ENCODE measurements at regions not wholly inside any gene's neighbourhood (a gene's known extent, or its start where the extent isn't known, plus 50 kb on each side); places are given as distances from the start of the nearest gene placed in this dataset.

DNA sequence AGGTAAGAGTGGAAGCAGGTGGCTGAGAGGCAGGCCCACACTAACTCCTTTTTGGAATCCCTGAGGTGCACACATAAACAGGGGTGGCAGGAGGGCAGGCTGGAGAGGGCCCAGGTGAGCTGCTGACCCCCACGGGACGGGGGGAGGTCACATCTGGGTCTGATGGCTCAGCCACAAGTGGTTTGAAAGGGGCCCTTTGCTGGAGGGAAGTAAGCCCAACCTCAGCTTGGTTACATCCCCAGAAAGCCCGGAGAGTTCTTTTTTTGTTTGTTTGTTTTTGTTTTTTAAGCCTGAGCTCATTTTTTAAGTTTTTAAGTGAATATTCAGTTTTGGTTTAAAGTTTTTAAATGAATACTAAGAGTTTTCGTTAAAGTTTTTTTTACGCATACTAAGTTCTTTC lies 72.8 kb upstream of the CUX1 start:
- no peaks in the 10 kb centered on the region for H3K79me2 ChIP-seq (ENCODE audit: control insufficient read depth, low read length)
- no peaks in the 10 kb centered on the region for H3K9me2 ChIP-seq (replicated peaks; ENCODE audit: control insufficient read depth, low read length)
- TF ChIP-seq EZH2phosphoT487 (IDR thresholded peaks at IDR 0.05; ENCODE audit: borderline replicate concordance, low read length), result no peak
- TF ChIP-seq, protein P1, sequence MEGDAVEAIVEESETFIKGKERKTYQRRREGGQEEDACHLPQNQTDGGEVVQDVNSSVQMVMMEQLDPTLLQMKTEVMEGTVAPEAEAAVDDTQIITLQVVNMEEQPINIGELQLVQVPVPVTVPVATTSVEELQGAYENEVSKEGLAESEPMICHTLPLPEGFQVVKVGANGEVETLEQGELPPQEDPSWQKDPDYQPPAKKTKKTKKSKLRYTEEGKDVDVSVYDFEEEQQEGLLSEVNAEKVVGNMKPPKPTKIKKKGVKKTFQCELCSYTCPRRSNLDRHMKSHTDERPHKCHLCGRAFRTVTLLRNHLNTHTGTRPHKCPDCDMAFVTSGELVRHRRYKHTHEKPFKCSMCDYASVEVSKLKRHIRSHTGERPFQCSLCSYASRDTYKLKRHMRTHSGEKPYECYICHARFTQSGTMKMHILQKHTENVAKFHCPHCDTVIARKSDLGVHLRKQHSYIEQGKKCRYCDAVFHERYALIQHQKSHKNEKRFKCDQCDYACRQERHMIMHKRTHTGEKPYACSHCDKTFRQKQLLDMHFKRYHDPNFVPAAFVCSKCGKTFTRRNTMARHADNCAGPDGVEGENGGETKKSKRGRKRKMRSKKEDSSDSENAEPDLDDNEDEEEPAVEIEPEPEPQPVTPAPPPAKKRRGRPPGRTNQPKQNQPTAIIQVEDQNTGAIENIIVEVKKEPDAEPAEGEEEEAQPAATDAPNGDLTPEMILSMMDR (IDR thresholded peaks at IDR 0.05; ENCODE audit: low read depth, low read length, poor library complexity, severe bottlenecking), result no peak
- peak overlapping the region; percentile 49 for H3K27ac ChIP-seq (ENCODE audit: low read depth, low read length)
- no peaks in the 10 kb centered on the region for H4K20me1 ChIP-seq (ENCODE audit: control insufficient read depth, insufficient read depth, low read depth, low read length)
- no peaks in the 10 kb centered on the region for H3K36me3 ChIP-seq (ENCODE audit: control insufficient read depth, low read length)
- H3K27me3 ChIP-seq (ENCODE audit: control insufficient read depth, low read length), result peaks cover 5% of the 10 kb centered on the region
- no peaks in the 10 kb centered on the region for H3K9me3 ChIP-seq (ENCODE audit: control insufficient read depth, insufficient read depth, low read length)
- H3K4me3 ChIP-seq (ENCODE audit: low read length), result peak overlapping the region; percentile 83
- H3F3A ChIP-seq (ENCODE audit: control insufficient read depth, insufficient read depth), result 0 out of 2 replicates have a peak, but pooled peaks cover 8% of the 10 kb centered on the region
- H3K4me1 ChIP-seq (ENCODE audit: control insufficient read depth, low read length), result peaks cover 63% of the 10 kb centered on the region
- H3K4me2 ChIP-seq (ENCODE audit: low read length), result peak overlapping the region; percentile 69

DNA sequence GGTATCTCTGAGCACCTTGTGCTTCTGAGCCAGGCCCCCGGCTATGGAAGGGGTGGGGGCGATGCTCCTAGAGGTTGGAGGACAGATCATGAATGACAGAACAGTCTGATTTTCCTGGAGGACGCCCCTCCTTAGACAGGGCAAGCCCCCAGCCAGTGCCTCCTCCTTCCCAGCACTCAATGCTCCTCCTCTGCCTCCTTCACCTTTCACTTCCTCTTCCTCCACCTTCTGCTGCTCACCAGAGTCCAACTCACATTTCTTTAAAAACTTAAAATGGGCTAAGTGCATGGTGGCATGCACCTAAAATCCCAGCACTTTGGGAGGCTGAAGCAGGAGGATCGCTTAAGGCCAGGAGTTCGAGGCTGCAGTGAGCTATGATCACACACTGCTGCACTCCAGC lies 71.1 kb upstream of the CUX1 start:
- no peaks in the 10 kb centered on the region for H4K20me1 ChIP-seq (ENCODE audit: control insufficient read depth, insufficient read depth, low read depth, low read length)
- no peaks in the 10 kb centered on the region for H3K79me2 ChIP-seq (ENCODE audit: control insufficient read depth, low read length)
- H3K4me3 ChIP-seq (ENCODE audit: low read length), result peak overlapping the region; percentile 4; the same call in 1 of the 2 replicates
- H3K4me1 ChIP-seq (ENCODE audit: control insufficient read depth, low read length), result peaks cover 46% of the 10 kb centered on the region
- H3K27ac ChIP-seq (ENCODE audit: low read depth, low read length), result no peak overlapping the region
- no peaks in the 10 kb centered on the region for H3K36me3 ChIP-seq (ENCODE audit: control insufficient read depth, low read length)
- H3K9me2 ChIP-seq (replicated peaks; ENCODE audit: control insufficient read depth, low read length), result no peaks in the 10 kb centered on the region
- peaks cover 5% of the 10 kb centered on the region for H3K27me3 ChIP-seq (ENCODE audit: control insufficient read depth, low read length)
- peak overlapping the region; percentile 40 for H3K4me2 ChIP-seq (ENCODE audit: low read length)
- 0 out of 2 replicates have a peak, but pooled peaks cover 7% of the 10 kb centered on the region for H3F3A ChIP-seq (ENCODE audit: control insufficient read depth, insufficient read depth)
- no peaks in the 10 kb centered on the region for H3K9me3 ChIP-seq (ENCODE audit: control insufficient read depth, insufficient read depth, low read length)
- TF ChIP-seq, protein P1 (IDR thresholded peaks at IDR 0.05; ENCODE audit: low read depth, low read length, poor library complexity, severe bottlenecking), result no peak
- no peak for TF ChIP-seq EZH2phosphoT487 (IDR thresholded peaks at IDR 0.05; ENCODE audit: borderline replicate concordance, low read length)

DNA sequence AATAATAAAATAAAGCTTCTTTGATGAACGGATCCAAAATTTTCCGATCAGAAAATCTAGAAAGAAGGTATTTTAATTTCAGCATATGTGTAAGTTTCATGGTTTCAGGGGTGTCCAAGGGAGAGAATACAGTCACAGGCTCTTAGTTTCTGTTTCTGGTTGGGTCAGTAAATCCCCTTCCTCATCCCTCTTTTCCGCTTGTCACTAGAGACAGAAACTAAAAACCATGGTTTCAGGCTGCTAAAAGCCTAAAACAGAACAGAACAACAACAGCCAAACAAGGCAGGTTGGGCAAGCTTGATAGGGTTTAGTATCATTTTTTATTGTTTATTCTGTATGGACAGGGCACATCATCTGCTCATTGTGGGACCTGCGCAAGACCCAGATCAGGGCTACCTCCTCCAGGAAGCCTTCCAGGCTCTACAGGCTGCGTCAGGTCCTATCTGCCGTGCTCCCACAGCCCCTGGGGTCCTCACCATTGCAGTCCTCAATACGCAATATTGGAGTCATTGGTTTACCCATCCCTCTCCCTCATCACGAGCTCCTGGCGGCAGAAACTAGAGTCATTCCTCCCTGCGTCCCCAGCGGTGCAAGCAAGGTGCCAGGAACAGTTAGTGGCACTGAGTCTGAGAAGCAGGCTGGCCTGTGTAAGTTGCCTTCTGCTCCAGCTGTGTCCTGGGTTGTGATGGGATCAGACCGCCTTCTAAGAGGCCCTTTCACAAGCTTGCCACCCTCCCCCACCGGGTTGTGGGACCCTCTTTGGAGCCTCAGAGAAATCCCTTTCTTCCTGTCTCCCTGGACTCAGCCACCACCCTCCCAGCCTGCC lies 70.2 kb upstream of the CUX1 start:
- Histone ChIP-seq H3K27ac (ENCODE audit: low read depth, low read length) (no peak overlapping the region), H3K9me2 (replicated peaks; ENCODE audit: control insufficient read depth, low read length) (no peaks in the 10 kb centered on the region), H3K79me2 (ENCODE audit: control insufficient read depth, low read length) (no peaks in the 10 kb centered on the region), H3K4me3 (ENCODE audit: low read length) (no peak overlapping the region), H3K36me3 (ENCODE audit: control insufficient read depth, low read length) (no peaks in the 10 kb centered on the region), H3K4me2 (ENCODE audit: low read length) (no peak overlapping the region), H3K9me3 (ENCODE audit: control insufficient read depth, insufficient read depth, low read length) (no peaks in the 10 kb centered on the region), H3K27me3 (ENCODE audit: control insufficient read depth, low read length) (peaks cover 9% of the 10 kb centered on the region), H3K4me1 (ENCODE audit: control insufficient read depth, low read length) (peaks cover 36% of the 10 kb centered on the region), H4K20me1 (ENCODE audit: control insufficient read depth, insufficient read depth, low read depth, low read length) (no peaks in the 10 kb centered on the region), H3F3A (ENCODE audit: control insufficient read depth, insufficient read depth) (0 out of 2 replicates have a peak, but pooled peaks cover 7% of the 10 kb centered on the region)
- TF ChIP-seq, protein P1 (IDR thresholded peaks at IDR 0.05; ENCODE audit: low read depth, low read length, poor library complexity, severe bottlenecking), result no peak
- TF ChIP-seq EZH2phosphoT487 (IDR thresholded peaks at IDR 0.05; ENCODE audit: borderline replicate concordance, low read length), result no peak
